Aorta (tissue), 5 donors: ENCODE measurements at regions not wholly inside any gene's neighbourhood (a gene's known extent, or its start where the extent isn't known, plus 50 kb on each side); places are given as distances from the start of the nearest gene placed in this dataset.

ENCODE experiments used
- ATAC-seq: fragments of 200-7000 bp; cut with Tn5 transposase; one replicate; pipeline ENCODE4 v1.9.1; 2022; ENCODE audit warnings: moderate library complexity; ENCODE audit not compliant: low FRiP score
- DNase-seq, 2 donors: peaks; one replicate each; pipeline ENCODE4 v3.0.0-alpha.2; 2020
- H3K27ac ChIP-seq, 2 donors: one replicate each; pipeline ENCODE4 v1.5.1; 2013; ENCODE audit warnings: low read length in 2 of 2, mild to moderate bottlenecking in 2 of 2, moderate library complexity in 2 of 2, control low read depth in 1 of 2, inconsistent platforms in 1 of 2, low read depth in 1 of 2
- H3K27me3 ChIP-seq, 2 donors: one replicate each; pipeline ENCODE4 v1.6.1; 2013; ENCODE audit warnings: control low read depth in 1 of 2, low read length in 1 of 2, mild to moderate bottlenecking in 1 of 2, moderate library complexity in 1 of 2; ENCODE audit not compliant: insufficient read depth in 2 of 2, control insufficient read depth in 1 of 2
- H3K36me3 ChIP-seq, 2 donors: one replicate each; pipeline ENCODE4 v1.6.1; 2013; ENCODE audit warnings: control low read depth in 1 of 2, low read length in 1 of 2, mild to moderate bottlenecking in 1 of 2; ENCODE audit not compliant: insufficient read depth in 2 of 2, control insufficient read depth in 1 of 2
- H3K4me1 ChIP-seq, 2 donors: one replicate each; pipeline ENCODE4 v1.6.1; 2013; ENCODE audit warnings: low read length in 2 of 2, control low read depth in 1 of 2, mild to moderate bottlenecking in 1 of 2, moderate library complexity in 1 of 2; ENCODE audit not compliant: insufficient read depth in 2 of 2, control insufficient read depth in 1 of 2
- H3K4me3 ChIP-seq, 2 donors: one replicate each; pipeline ENCODE4 v1.5.1; 2013; ENCODE audit warnings: low read length in 2 of 2, control low read depth in 1 of 2, mild to moderate bottlenecking in 1 of 2
- H3K9me3 ChIP-seq: one replicate; pipeline ENCODE4 v1.6.1; 2013; ENCODE audit warnings: mild to moderate bottlenecking, low read length; ENCODE audit not compliant: control insufficient read depth
- WGBS, 2 donors: extraction: QIAGEN DNeasy Blood & Tissue Kit; methylation state at CpG; one replicate each; pipeline ENCODE4 v1.1.7; 2013; 5-methylcytosine and 5-hydroxymethylcytosine counted together
- intact Hi-C, 2 donors: fragments of 100-400 bp; cut with DNase I; formaldehyde crosslinking; loops; one replicate each; pipeline versions ENCODE4 v1.14.2 to v1.15.0; 2022
- donor health status: healthy with polysubstance abuse.
- donor health status: Bipolar disorder and iron deficiency.
- donor health status: DM: no; HTN: no; CAD: no.
- donor health status: DM: no; HTN: no; CAD: no.
- donor health status: DM: yes; HTN: yes; CAD: no.

GRCh38 chr16:85380002-85380395 lies 233.1 kb upstream of the GSE1 start:
- ATAC-seq (no peak), DNase-seq (no peak)
- H3K9me3 ChIP-seq = no peaks in the 10 kb centered on the region
- H3K4me3 ChIP-seq = no peak overlapping the region
- WGBS, 2 donors = 48 to 71% methylated on average over 2 of the region's 2 CpGs
- H3K4me1 ChIP-seq = no peaks in the 10 kb centered on the region
- H3K27ac ChIP-seq = no peak overlapping the region
- no peaks in the 10 kb centered on the region for H3K27me3 ChIP-seq
- intact Hi-C loops = no loop called here
- H3K36me3 ChIP-seq = no peaks in the 10 kb centered on the region

GRCh38 chr16:85380905-85381737 lies 232.0 kb upstream of the GSE1 start:
- H3K4me3 ChIP-seq = no peak overlapping the region
- ATAC-seq = no peak
- no peaks in the 10 kb centered on the region for H3K9me3 ChIP-seq
- no peaks in the 10 kb centered on the region for H3K27me3 ChIP-seq
- H3K36me3 ChIP-seq = no peaks in the 10 kb centered on the region
- 85 to 90% methylated on average over 19 of the region's 19 CpGs for WGBS, 2 donors
- no peak overlapping the region for H3K27ac ChIP-seq
- intact Hi-C loops = no loop called here
- no peak for DNase-seq
- no peaks in the 10 kb centered on the region for H3K4me1 ChIP-seq

DNA sequence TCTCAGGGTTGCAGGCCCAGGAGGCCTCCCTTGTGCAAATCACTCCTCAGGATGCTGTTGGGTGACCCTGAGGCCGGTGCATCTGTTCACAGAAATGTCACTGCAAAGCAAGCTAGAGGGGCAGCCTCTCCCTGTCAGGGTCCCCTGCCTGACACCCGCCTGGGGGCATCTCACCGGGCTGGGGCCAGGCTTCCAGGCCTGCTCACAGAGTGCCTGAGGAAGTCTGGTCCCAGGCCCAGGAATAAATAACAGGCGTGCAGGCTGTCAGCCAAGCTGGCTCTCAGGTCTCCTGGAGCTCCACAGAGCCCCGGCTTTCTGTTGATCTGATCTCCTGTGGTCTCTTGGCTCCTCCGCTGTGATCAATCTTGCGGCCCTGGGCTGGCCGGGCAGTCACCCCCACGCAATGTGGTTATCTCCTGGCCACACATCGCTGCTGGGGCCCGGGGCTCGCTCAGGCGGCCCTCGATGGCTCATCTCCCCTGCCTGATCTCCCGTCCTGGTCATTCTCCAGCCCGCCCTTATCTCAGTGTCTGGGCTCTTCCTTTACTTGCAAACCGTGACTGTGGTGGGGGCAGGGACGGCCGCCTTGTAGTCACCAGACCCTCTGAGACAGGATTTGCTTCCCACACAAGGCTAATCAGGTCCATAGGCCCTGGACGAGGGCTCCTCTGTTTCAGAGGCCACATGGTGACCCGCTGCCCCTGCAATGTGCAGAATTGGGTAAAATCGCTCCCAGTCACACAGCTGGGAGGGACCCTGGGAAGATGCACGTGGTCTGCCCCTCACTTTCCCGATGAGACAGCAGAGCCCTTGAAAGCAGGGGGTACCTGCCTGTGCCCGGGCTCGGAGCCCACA lies 231.2 kb upstream of the GSE1 start:
- Histone ChIP-seq H3K9me3 (no peaks in the 10 kb centered on the region), H3K4me1 (no peaks in the 10 kb centered on the region), H3K27ac (no peak overlapping the region), H3K27me3 (no peaks in the 10 kb centered on the region), H3K36me3 (no peaks in the 10 kb centered on the region), H3K4me3 (no peak overlapping the region)
- intact Hi-C loops = no loop called here
- ATAC-seq = no peak
- no peak for DNase-seq
- WGBS, 2 donors = 59 to 83% methylated on average over 26 of the region's 26 CpGs

DNA sequence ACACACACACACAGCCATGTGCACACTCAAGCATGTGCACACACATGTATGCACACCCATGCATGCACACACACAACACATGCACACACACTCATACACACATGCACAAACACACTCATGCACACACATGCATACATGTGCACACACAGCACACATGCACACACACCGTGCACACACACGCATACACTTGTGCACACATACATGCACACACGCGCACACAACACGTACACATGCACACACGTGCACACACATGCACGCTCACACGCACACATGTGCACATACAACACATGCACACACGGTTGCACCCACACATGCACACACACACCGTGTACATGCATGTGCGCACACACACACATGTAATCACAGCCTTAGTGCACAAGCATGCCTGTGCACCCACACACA lies 230.4 kb upstream of the GSE1 start:
- no peak overlapping the region for H3K27ac ChIP-seq
- no peak overlapping the region for H3K4me3 ChIP-seq
- no peaks in the 10 kb centered on the region for H3K9me3 ChIP-seq
- H3K4me1 ChIP-seq = no peaks in the 10 kb centered on the region
- WGBS, 2 donors = 95 to 96% methylated on average over 11 of the region's 11 CpGs
- H3K27me3 ChIP-seq = no peaks in the 10 kb centered on the region
- H3K36me3 ChIP-seq = no peaks in the 10 kb centered on the region
- intact Hi-C loops = no loop called here
- no peak for DNase-seq
- no peak for ATAC-seq

- intact Hi-C loops = no loop called here
Measured at GRCh38 chr16:85383836-85384832, 229.0 kb upstream of the GSE1 start.

GRCh38 chr16:85384833-85385462 lies 228.2 kb upstream of the GSE1 start:
- WGBS, 2 donors = 92 to 93% methylated on average over 20 of the region's 20 CpGs
- no peaks in the 10 kb centered on the region for H3K27me3 ChIP-seq
- no peaks in the 10 kb centered on the region for H3K9me3 ChIP-seq
- no peak for ATAC-seq
- no peaks in the 10 kb centered on the region for H3K4me1 ChIP-seq
- no peak overlapping the region for H3K4me3 ChIP-seq
- intact Hi-C loops = no loop called here
- peak in 1 of 2 donors; percentile 37 for DNase-seq
- no peak overlapping the region for H3K27ac ChIP-seq
- H3K36me3 ChIP-seq = no peaks in the 10 kb centered on the region

More at GRCh38 chr16:85383836-85384832, 229.0 kb upstream of the GSE1 start:
- H3K36me3 ChIP-seq = no peaks in the 10 kb centered on the region
- no peak overlapping the region for H3K27ac ChIP-seq
- H3K9me3 ChIP-seq = no peaks in the 10 kb centered on the region
- ATAC-seq = no peak
- no peaks in the 10 kb centered on the region for H3K27me3 ChIP-seq
- DNase-seq = peak in 1 of 2 donors; percentile 47
- 88 to 90% methylated on average over 19 of the region's 19 CpGs for WGBS, 2 donors
- no peaks in the 10 kb centered on the region for H3K4me1 ChIP-seq
- H3K4me3 ChIP-seq = no peak overlapping the region

DNA sequence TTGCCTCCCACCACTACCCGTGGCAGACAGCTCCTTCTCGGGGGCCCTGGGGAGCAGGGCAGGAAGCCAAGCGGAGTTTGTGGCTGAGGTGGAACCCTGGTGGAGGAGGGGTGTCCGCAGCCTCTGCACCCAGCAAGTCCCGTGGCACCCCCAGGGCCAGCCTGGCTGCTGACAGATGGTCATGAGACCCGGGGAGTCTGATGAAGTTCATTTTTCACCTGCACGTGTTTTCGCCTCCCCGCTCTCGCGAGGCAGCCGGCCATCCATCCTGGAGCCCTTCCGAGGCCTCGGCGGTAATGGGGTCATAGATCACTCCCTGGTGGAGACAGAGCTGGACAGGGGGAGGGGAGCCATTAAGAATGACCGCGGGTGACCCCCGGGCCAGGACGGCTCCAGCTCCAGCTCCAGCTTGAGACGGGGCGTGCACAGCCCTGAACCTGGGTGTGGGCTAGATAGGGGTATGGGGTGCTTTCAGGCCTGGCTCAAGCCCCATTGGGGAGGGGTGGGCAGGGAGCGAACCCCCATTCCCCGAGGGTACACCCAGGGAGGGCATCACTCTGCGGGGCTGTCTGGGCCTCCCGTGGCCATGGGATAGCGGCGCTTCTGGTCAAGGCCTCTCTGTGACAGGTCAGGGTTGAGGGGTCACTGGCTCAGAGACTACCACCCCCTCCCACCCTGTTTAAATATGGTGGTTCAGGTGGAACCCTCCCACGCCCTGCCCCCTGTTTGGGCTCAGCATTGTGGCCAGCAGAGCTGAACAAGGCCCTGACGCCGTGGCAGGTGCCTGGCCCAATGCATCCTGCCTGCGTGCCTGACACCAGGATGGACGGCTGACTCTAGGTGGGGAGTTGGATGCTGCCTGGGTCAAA lies 227.4 kb upstream of the GSE1 start:
- H3K9me3 ChIP-seq = no peaks in the 10 kb centered on the region
- no peak for ATAC-seq
- H3K27ac ChIP-seq = no peak overlapping the region
- no peaks in the 10 kb centered on the region for H3K36me3 ChIP-seq
- H3K4me3 ChIP-seq = no peak overlapping the region
- no peaks in the 10 kb centered on the region for H3K4me1 ChIP-seq
- no peaks in the 10 kb centered on the region for H3K27me3 ChIP-seq
- DNase-seq = peak; percentile 40 to 72
- intact Hi-C loops = no loop called here
- 91 to 93% methylated on average over 32 of the region's 32 CpGs for WGBS, 2 donors
